PC-9 (cell line): ENCODE measurements at regions not wholly inside any gene's neighbourhood (a gene's known extent, or its start where the extent isn't known, plus 50 kb on each side); places are given as distances from the start of the nearest gene placed in this dataset.

Experiments
- EZH2 ChIP-seq: fragments of 200-600 bp; sonication (generic); IDR thresholded peaks from 2 replicates; pipeline ENCODE4 v1.8.0; 2017; ENCODE audit warnings: antibody characterized with exemption, low read depth
- TF ChIP-seq, protein P1 (sequence below): fragments of 200-600 bp; sonication (generic); conservative IDR thresholded peaks from 2 replicates; pipeline ENCODE4 v1.6.1; 2017; ENCODE audit warnings: mixed run types, antibody characterized with exemption, mild to moderate bottlenecking, moderate library complexity

- TF ChIP-seq EZH2: no peak
- TF ChIP-seq, protein P1, sequence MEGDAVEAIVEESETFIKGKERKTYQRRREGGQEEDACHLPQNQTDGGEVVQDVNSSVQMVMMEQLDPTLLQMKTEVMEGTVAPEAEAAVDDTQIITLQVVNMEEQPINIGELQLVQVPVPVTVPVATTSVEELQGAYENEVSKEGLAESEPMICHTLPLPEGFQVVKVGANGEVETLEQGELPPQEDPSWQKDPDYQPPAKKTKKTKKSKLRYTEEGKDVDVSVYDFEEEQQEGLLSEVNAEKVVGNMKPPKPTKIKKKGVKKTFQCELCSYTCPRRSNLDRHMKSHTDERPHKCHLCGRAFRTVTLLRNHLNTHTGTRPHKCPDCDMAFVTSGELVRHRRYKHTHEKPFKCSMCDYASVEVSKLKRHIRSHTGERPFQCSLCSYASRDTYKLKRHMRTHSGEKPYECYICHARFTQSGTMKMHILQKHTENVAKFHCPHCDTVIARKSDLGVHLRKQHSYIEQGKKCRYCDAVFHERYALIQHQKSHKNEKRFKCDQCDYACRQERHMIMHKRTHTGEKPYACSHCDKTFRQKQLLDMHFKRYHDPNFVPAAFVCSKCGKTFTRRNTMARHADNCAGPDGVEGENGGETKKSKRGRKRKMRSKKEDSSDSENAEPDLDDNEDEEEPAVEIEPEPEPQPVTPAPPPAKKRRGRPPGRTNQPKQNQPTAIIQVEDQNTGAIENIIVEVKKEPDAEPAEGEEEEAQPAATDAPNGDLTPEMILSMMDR: no peak
Measured at GRCh38 chr5:18497089-18497488, 862.8 kb downstream of the TAF11L14 start.
